ENCODE measurements at regions not wholly inside any gene's neighbourhood (a gene's known extent, or its start where the extent isn't known, plus 50 kb on each side); places are given as distances from the start of the nearest gene placed in this dataset.

GRCh38 chr9:23341346-23341745 is 484.7 kb downstream of the ELAVL2 start:
- DNase-seq: peak; percentile 19

- DNase-seq: no peak
These were observed 483.7 kb downstream of the ELAVL2 start for GRCh38 chr9:23342291-23342690.

- DNase-seq: no peak
These were observed 482.8 kb downstream of the ELAVL2 start for GRCh38 chr9:23343226-23343625.

GRCh38 chr9:23361096-23361495 is 464.9 kb downstream of the ELAVL2 start:
- no peak for DNase-seq

- no peak for DNase-seq
These were observed 453.3 kb downstream of the ELAVL2 start for GRCh38 chr9:23372703-23373102.

- DNase-seq: no peak
These were observed 450.5 kb downstream of the ELAVL2 start for GRCh38 chr9:23375511-23375910.

- DNase-seq: no peak
These were observed 446.2 kb downstream of the ELAVL2 start for GRCh38 chr9:23379842-23380241.

GRCh38 chr9:23380821-23381220 is 445.2 kb downstream of the ELAVL2 start:
- no peak for DNase-seq

GRCh38 chr9:23382418-23382817 is 443.6 kb downstream of the ELAVL2 start:
- DNase-seq: no peak

- no peak for DNase-seq
These were observed 431.9 kb downstream of the ELAVL2 start for GRCh38 chr9:23394189-23394588.

- no peak for DNase-seq
These were observed 417.2 kb downstream of the ELAVL2 start for GRCh38 chr9:23408874-23409273.

- no peak for DNase-seq
These were observed 414.0 kb downstream of the ELAVL2 start for GRCh38 chr9:23412046-23412445.

- peak; percentile 89 for DNase-seq
These were observed 413.6 kb downstream of the ELAVL2 start for GRCh38 chr9:23412458-23412857.

- DNase-seq: no peak
These were observed 412.5 kb downstream of the ELAVL2 start for GRCh38 chr9:23413541-23413940.

- DNase-seq: no peak
These were observed 402.0 kb downstream of the ELAVL2 start for GRCh38 chr9:23423999-23424398.

- no peak for DNase-seq
These were observed 399.9 kb downstream of the ELAVL2 start for GRCh38 chr9:23426144-23426543.

- no peak for DNase-seq
These were observed 394.6 kb downstream of the ELAVL2 start for GRCh38 chr9:23431459-23431858.

GRCh38 chr9:23434654-23435053 is 391.4 kb downstream of the ELAVL2 start:
- no peak for DNase-seq

- DNase-seq: no peak
These were observed 387.6 kb downstream of the ELAVL2 start for GRCh38 chr9:23438299-23438907.

- DNase-seq: no peak
These were observed 384.8 kb downstream of the ELAVL2 start for GRCh38 chr9:23441275-23441674.

- DNase-seq: no peak
These were observed 381.4 kb downstream of the ELAVL2 start for GRCh38 chr9:23444658-23445057.

GRCh38 chr9:23447166-23447565 is 378.9 kb downstream of the ELAVL2 start:
- DNase-seq: peak; percentile 11

GRCh38 chr9:23447944-23448343 is 378.1 kb downstream of the ELAVL2 start:
- DNase-seq: no peak

GRCh38 chr9:23451802-23452418 is 374.1 kb downstream of the ELAVL2 start:
- DNase-seq: no peak

- no peak for DNase-seq
These were observed 361.8 kb downstream of the ELAVL2 start for GRCh38 chr9:23464275-23464674.
